GM23248 (cell line): ENCODE measurements at regions not wholly inside any gene's neighbourhood (a gene's known extent, or its start where the extent isn't known, plus 50 kb on each side); places are given as distances from the start of the nearest gene placed in this dataset.

Experiments
- DNase-seq: peaks from one replicate; pipeline ENCODE4 v3.0.0-alpha.2; 2015
- H2AFZ ChIP-seq: fragments of 200-600 bp; sonication (generic); 2 replicates; pipeline ENCODE4 v1.6.1; 2016; ENCODE audit warnings: antibody characterized with exemption
- H3F3A ChIP-seq: fragments of 200-600 bp; sonication (generic); 2 replicates; pipeline ENCODE4 v1.6.1; 2016; ENCODE audit warnings: mild to moderate bottlenecking, antibody characterized with exemption, mixed run types; ENCODE audit not compliant: insufficient read depth
- H3K27ac ChIP-seq: fragments of 200-600 bp; sonication (generic); 2 replicates; pipeline ENCODE4 v1.5.1; 2016; ENCODE audit warnings: mild to moderate bottlenecking
- H3K27me3 ChIP-seq: fragments of 200-600 bp; sonication (generic); replicated peaks from 2 replicates; pipeline ENCODE4 v1.6.1; 2016; ENCODE audit warnings: mild to moderate bottlenecking; ENCODE audit not compliant: insufficient read depth
- H3K36me3 ChIP-seq: fragments of 200-600 bp; sonication (generic); 2 replicates; pipeline ENCODE4 v1.6.1; 2016; ENCODE audit warnings: low read depth, mild to moderate bottlenecking
- H3K4me1 ChIP-seq: fragments of 200-600 bp; sonication (generic); 2 replicates; pipeline ENCODE4 v1.6.1; 2016; ENCODE audit warnings: mild to moderate bottlenecking; ENCODE audit not compliant: insufficient read depth
- H3K4me2 ChIP-seq: fragments of 200-600 bp; sonication (generic); one replicate; pipeline ENCODE4 v1.6.1; 2016; ENCODE audit warnings: mild to moderate bottlenecking; ENCODE audit not compliant: unreplicated experiment
- H3K4me3 ChIP-seq: fragments of 200-600 bp; sonication (generic); 2 replicates; pipeline ENCODE4 v1.5.1; 2016; ENCODE audit warnings: mild to moderate bottlenecking
- H3K79me2 ChIP-seq: fragments of 200-600 bp; sonication (generic); 2 replicates; pipeline ENCODE4 v1.6.1; 2016; ENCODE audit warnings: mild to moderate bottlenecking; ENCODE audit not compliant: insufficient read depth
- H3K9ac ChIP-seq: fragments of 200-600 bp; sonication (generic); 2 replicates; pipeline ENCODE4 v1.6.1; 2016; ENCODE audit warnings: mild to moderate bottlenecking
- H3K9me2 ChIP-seq: fragments of 200-600 bp; sonication (generic); 2 replicates; pipeline ENCODE4 v1.6.1; 2016; ENCODE audit warnings: mixed run types, mild to moderate bottlenecking, moderate library complexity; ENCODE audit not compliant: insufficient read depth
- H3K9me3 ChIP-seq: fragments of 200-600 bp; sonication (generic); one replicate; pipeline ENCODE4 v1.6.1; 2017; ENCODE audit warnings: low read depth
- H4K20me1 ChIP-seq: fragments of 200-600 bp; sonication (generic); 2 replicates; pipeline ENCODE4 v1.6.0; 2016; ENCODE audit not compliant: insufficient read depth
- EZH2 ChIP-seq: fragments of 200-600 bp; sonication (generic); IDR thresholded peaks from 2 replicates; pipeline ENCODE4 v1.6.1; 2018; ENCODE audit warnings: antibody characterized with exemption, mild to moderate bottlenecking; ENCODE audit not compliant: insufficient read depth, poor library complexity, severe bottlenecking
- EZH2phosphoT487 ChIP-seq: fragments of 200-600 bp; sonication (generic); IDR thresholded peaks from 2 replicates; pipeline ENCODE4 v1.6.1; 2018; ENCODE audit warnings: antibody characterized with exemption, moderate library complexity, mild to moderate bottlenecking, low read depth; ENCODE audit not compliant: insufficient read depth
- WGBS, 2 experiments: methylation state at CpG; one replicate each; pipeline ENCODE4 v1.1.6; 2015 to 2017; ENCODE audit warnings: low lambda C conversion rate in 2 of 2, low coverage in 1 of 2; ENCODE audit errors: missing lambda C conversion rate in 2 of 2; 5-methylcytosine and 5-hydroxymethylcytosine counted together
- in situ Hi-C: fragments of 300-500 bp; cut with MboI; formaldehyde crosslinking; loops from 2 replicates; pipeline ENCODE4 v1.15.0; 2020

DNA sequence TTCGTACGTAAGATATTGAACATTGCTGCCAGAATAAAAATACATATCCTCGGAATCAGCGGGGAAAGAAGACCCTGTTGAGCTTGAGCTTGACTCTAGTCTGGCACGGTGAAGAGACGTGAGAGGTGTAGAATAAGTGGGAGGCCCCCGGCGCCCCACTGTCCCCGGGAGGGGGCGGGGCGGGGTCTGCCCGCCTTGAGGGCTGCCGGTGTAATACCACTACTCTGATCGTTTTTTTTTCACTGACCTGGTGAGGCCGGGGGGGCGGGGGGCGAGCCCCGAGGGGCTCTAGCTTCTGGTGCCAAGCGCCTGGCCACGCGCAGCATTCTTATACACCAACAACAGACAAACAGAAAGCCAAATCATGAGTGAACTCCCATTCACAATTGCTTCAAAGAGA is 324.0 kb upstream of the REG3G start:
- WGBS, 2 experiments: 47 to 57% methylated on average over 14 to 21 of the region's 21 CpGs
- no peak for TF ChIP-seq EZH2
- no peak for TF ChIP-seq EZH2phosphoT487

DNA sequence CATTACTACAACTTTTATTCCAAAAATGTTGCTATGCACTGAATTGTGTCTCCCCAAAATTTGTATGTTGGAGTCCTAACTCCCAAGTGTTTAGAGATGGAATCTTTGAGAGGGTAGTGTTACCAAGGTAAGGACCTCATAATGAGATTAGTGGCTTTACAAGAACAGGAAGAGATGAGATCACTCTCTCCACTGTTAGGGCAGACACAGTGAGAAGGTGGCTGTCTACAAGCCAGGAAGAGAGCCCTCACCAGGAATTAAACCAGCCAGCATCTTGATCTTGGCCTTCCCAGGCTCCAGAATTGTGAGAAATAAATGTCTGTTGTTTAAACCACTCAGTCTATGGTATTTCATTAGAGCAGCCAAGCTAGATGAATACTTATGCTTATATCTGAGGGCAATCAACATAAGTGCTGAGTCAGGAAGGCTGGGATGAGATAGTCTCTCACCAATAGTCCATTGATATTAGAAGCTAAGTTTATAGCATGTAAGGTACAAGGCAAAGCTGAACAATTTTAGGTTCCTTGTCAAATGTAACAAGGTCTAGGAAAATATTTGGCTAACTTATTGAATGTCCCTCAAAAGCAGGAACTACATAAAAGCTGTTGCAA is 317.6 kb upstream of the REG3G start:
- Histone ChIP-seq H3K4me1 (no peaks in the 10 kb centered on the region), H3K4me2 (no peak overlapping the region), H3K9me2 (no peaks in the 10 kb centered on the region), H2AFZ (no peak overlapping the region), H3K27me3 (no peaks in the 10 kb centered on the region), H3K4me3 (no peak overlapping the region), H3K36me3 (no peaks in the 10 kb centered on the region), H3K27ac (no peak overlapping the region), H3K79me2 (no peaks in the 10 kb centered on the region), H4K20me1 (no peaks in the 10 kb centered on the region), H3K9me3 (no peaks in the 10 kb centered on the region), H3F3A (no peaks in the 10 kb centered on the region), H3K9ac (no peak overlapping the region)
- TF ChIP-seq EZH2 (no peak), EZH2phosphoT487 (no peak)
- no peak for DNase-seq
- in situ Hi-C loops: no loop called here

More for the DNA sequence above, 324.0 kb upstream of the REG3G start:
- Histone ChIP-seq H3K4me2 (no peak overlapping the region), H3K9ac (no peak overlapping the region), H3K9me3 (no peaks in the 10 kb centered on the region), H2AFZ (no peak overlapping the region), H3F3A (no peaks in the 10 kb centered on the region), H3K27ac (no peak overlapping the region), H3K36me3 (no peaks in the 10 kb centered on the region), H3K4me3 (no peak overlapping the region), H3K27me3 (no peaks in the 10 kb centered on the region), H4K20me1 (no peaks in the 10 kb centered on the region), H3K9me2 (no peaks in the 10 kb centered on the region), H3K79me2 (no peaks in the 10 kb centered on the region), H3K4me1 (no peaks in the 10 kb centered on the region)
- in situ Hi-C loops: no loop called here
- peak; percentile 0 for DNase-seq

DNA sequence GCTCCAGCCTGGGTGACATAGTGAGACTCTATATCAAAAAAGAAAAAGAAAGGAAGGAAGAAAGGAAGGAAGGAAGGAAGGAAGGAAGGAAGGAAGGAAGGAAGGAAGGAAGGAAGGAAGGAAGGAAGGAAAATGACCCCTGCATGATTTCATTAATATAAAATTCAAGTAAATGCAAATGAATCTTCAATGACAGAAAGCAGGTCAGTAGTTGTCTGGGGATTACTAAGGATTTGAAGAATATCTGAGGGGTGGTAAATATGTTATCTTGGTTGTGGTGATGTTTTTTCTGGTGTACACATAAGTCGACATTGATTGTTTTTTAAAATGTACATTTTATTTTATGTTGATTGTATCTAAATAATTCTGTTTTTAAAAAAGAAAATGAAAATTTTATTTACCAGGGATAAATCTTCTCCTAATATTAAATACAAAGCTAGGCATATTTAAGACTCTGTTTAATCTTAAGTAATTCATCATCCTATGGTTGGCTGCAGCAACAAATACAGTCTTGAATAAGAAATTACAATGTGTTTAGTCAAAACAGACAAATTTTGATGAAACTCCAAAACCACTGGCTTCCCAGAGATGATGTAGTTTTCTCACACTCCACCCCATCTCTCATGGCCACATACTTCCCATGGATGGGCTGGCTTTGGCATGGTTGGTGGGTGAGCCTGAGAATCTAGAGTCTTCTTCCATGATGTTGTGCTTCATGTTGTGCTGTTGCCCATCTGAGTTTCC is 314.7 kb upstream of the REG3G start:
- 0 to 4% methylated on average over 1 of the region's 1 CpG for WGBS, 2 experiments
- Histone ChIP-seq H4K20me1 (no peaks in the 10 kb centered on the region), H3K4me2 (no peak overlapping the region), H3K27ac (no peak overlapping the region), H3K9me3 (peaks cover 8% of the 10 kb centered on the region), H3K9me2 (no peaks in the 10 kb centered on the region), H3K27me3 (no peaks in the 10 kb centered on the region), H3K36me3 (no peaks in the 10 kb centered on the region), H3K4me1 (no peaks in the 10 kb centered on the region), H3K9ac (no peak overlapping the region), H3F3A (no peaks in the 10 kb centered on the region), H2AFZ (no peak overlapping the region), H3K4me3 (no peak overlapping the region), H3K79me2 (no peaks in the 10 kb centered on the region)
- no peak for DNase-seq
- no peak for TF ChIP-seq EZH2phosphoT487
- no peak for TF ChIP-seq EZH2
- in situ Hi-C loops: no loop called here

GRCh38 chr2:78715293-78715692 is 310.2 kb upstream of the REG3G start:
- in situ Hi-C loops: no loop called here
- H3K9ac ChIP-seq: no peak overlapping the region
- no peaks in the 10 kb centered on the region for H3K79me2 ChIP-seq
- no peaks in the 10 kb centered on the region for H3K4me1 ChIP-seq
- no peaks in the 10 kb centered on the region for H3K27me3 ChIP-seq
- peaks cover 8% of the 10 kb centered on the region for H3K9me3 ChIP-seq
- H3K4me2 ChIP-seq: no peak overlapping the region
- DNase-seq: no peak
- no peak overlapping the region for H3K27ac ChIP-seq
- no peak for TF ChIP-seq EZH2phosphoT487
- TF ChIP-seq EZH2: no peak
- H3K9me2 ChIP-seq: no peaks in the 10 kb centered on the region
- H3F3A ChIP-seq: no peaks in the 10 kb centered on the region
- no peaks in the 10 kb centered on the region for H4K20me1 ChIP-seq
- H2AFZ ChIP-seq: no peak overlapping the region
- WGBS, 2 experiments: 37 to 38% methylated on average over 3 of the region's 3 CpGs
- no peak overlapping the region for H3K4me3 ChIP-seq
- no peaks in the 10 kb centered on the region for H3K36me3 ChIP-seq
